Vagina (tissue), 2 donors: ENCODE measurements at regions not wholly inside any gene's neighbourhood (a gene's known extent, or its start where the extent isn't known, plus 50 kb on each side); places are given as distances from the start of the nearest gene placed in this dataset.

Experiments used
- DNase-seq, 2 donors: peaks; one replicate each; pipeline ENCODE4 v3.0.0-alpha.2; 2017; ENCODE audit errors: extremely low spot score in 2 of 2
- H3K27ac ChIP-seq: fragments of 200-600 bp; sonication (generic); one replicate; pipeline ENCODE4 v1.5.1; 2019
- H3K27me3 ChIP-seq: fragments of 200-600 bp; sonication (generic); one replicate; pipeline ENCODE4 v1.5.1; 2019
- H3K36me3 ChIP-seq, 2 donors: fragments of 200-600 bp; sonication (generic); one replicate each; pipeline ENCODE4 v1.5.1; 2017 to 2019
- H3K4me1 ChIP-seq: fragments of 200-600 bp; sonication (generic); one replicate; pipeline ENCODE4 v1.5.1; 2019
- H3K4me3 ChIP-seq, 2 donors: fragments of 200-600 bp; sonication (generic); 1 replicate in 1 of 2; 2 replicates in 1 of 2; pipeline ENCODE4 v1.5.1; 2016 to 2019
- H3K9me3 ChIP-seq: fragments of 200-600 bp; sonication (generic); one replicate; pipeline ENCODE4 v1.5.1; 2019
- CTCF ChIP-seq, 3 experiments: fragments of 450-650 bp in 2 of 3; fragments of 200-600 bp in 1 of 3; sonication (generic) in 1 of 3; IDR thresholded peaks; one replicate each; pipeline ENCODE4 v1.5.1; 2017 to 2019; ENCODE audit warnings: antibody characterized with exemption in 3 of 3, mild to moderate bottlenecking in 2 of 3, moderate library complexity in 2 of 3
- POLR2A ChIP-seq, 2 donors: fragments of 450-650 bp; IDR thresholded peaks; one replicate each; pipeline ENCODE4 v1.6.1; 2017; ENCODE audit warnings: antibody characterized with exemption in 2 of 2, mild to moderate bottlenecking in 2 of 2, moderate library complexity in 2 of 2
- POLR2AphosphoS5 ChIP-seq, 2 donors: sonication (generic); formaldehyde crosslinking; IDR thresholded peaks; one replicate each; pipeline ENCODE4 v1.9.0; 2017; ENCODE audit warnings: antibody characterized with exemption in 2 of 2, mild to moderate bottlenecking in 2 of 2, low read depth in 1 of 2; ENCODE audit not compliant: insufficient read depth in 1 of 2
- intact Hi-C: fragments of 100-400 bp; cut with DNase I; formaldehyde crosslinking; loops from one replicate; pipeline ENCODE4 v1.15.1; 2023

- Histone ChIP-seq H3K27me3 (no peaks in the 10 kb centered on the region), H3K4me3 (no peak overlapping the region), H3K36me3 (no peaks in the 10 kb centered on the region), H3K27ac (no peak overlapping the region), H3K4me1 (peaks cover 10% of the 10 kb centered on the region), H3K9me3 (no peaks in the 10 kb centered on the region)
- no peak for TF ChIP-seq CTCF (IDR thresholded peaks at IDR 0.05)
- TF ChIP-seq POLR2AphosphoS5 (IDR thresholded peaks at IDR 0.05; ENCODE audit: insufficient read depth in 1 of 2, low read depth in 1 of 2) = no peak
- no peak for TF ChIP-seq POLR2A (IDR thresholded peaks at IDR 0.05)
- DNase-seq = no peak
- intact Hi-C loops = no loop called here
Observed at GRCh38 chr7:42429339-42429738, 192.3 kb upstream of the GLI3 start.

GRCh38 chr7:42426163-42426562 lies 189.2 kb upstream of the GLI3 start:
- no peaks in the 10 kb centered on the region for H3K36me3 ChIP-seq
- TF ChIP-seq POLR2AphosphoS5 (IDR thresholded peaks at IDR 0.05; ENCODE audit: insufficient read depth in 1 of 2, low read depth in 1 of 2) (no peak), CTCF (IDR thresholded peaks at IDR 0.05) (no peak), POLR2A (IDR thresholded peaks at IDR 0.05) (no peak)
- DNase-seq = no peak
- peaks cover 10% of the 10 kb centered on the region for H3K4me1 ChIP-seq
- H3K9me3 ChIP-seq = no peaks in the 10 kb centered on the region
- no peak overlapping the region for H3K4me3 ChIP-seq
- H3K27ac ChIP-seq = no peak overlapping the region
- H3K27me3 ChIP-seq = no peaks in the 10 kb centered on the region
- intact Hi-C loops = no loop called here

- H3K27me3 ChIP-seq = no peaks in the 10 kb centered on the region
- no peak for DNase-seq
- TF ChIP-seq POLR2AphosphoS5 (IDR thresholded peaks at IDR 0.05; ENCODE audit: insufficient read depth in 1 of 2, low read depth in 1 of 2) (no peak), CTCF (IDR thresholded peaks at IDR 0.05) (no peak), POLR2A (IDR thresholded peaks at IDR 0.05) (no peak)
- H3K36me3 ChIP-seq = no peaks in the 10 kb centered on the region
- H3K9me3 ChIP-seq = no peaks in the 10 kb centered on the region
- intact Hi-C loops = no loop called here
- H3K27ac ChIP-seq = no peak overlapping the region
- H3K4me1 ChIP-seq = no peaks in the 10 kb centered on the region
- no peak overlapping the region for H3K4me3 ChIP-seq
Observed at GRCh38 chr7:42414941-42415505, 178.0 kb upstream of the GLI3 start.

- TF ChIP-seq POLR2A (IDR thresholded peaks at IDR 0.05) (no peak), POLR2AphosphoS5 (IDR thresholded peaks at IDR 0.05; ENCODE audit: insufficient read depth in 1 of 2, low read depth in 1 of 2) (no peak), CTCF (IDR thresholded peaks at IDR 0.05) (no peak)
- no peaks in the 10 kb centered on the region for H3K4me1 ChIP-seq
- no peak overlapping the region for H3K27ac ChIP-seq
- H3K36me3 ChIP-seq = no peaks in the 10 kb centered on the region
- DNase-seq = no peak
- H3K4me3 ChIP-seq = no peak overlapping the region
- H3K9me3 ChIP-seq = no peaks in the 10 kb centered on the region
- no peaks in the 10 kb centered on the region for H3K27me3 ChIP-seq
- intact Hi-C loops = no loop called here
Observed at GRCh38 chr7:42414028-42414427, 177.0 kb upstream of the GLI3 start.

GRCh38 chr7:42409296-42409695 lies 172.3 kb upstream of the GLI3 start:
- Histone ChIP-seq H3K36me3 (no peaks in the 10 kb centered on the region), H3K27me3 (no peaks in the 10 kb centered on the region), H3K4me3 (no peak overlapping the region), H3K27ac (no peak overlapping the region), H3K4me1 (no peaks in the 10 kb centered on the region), H3K9me3 (no peaks in the 10 kb centered on the region)
- DNase-seq = no peak
- TF ChIP-seq POLR2A (IDR thresholded peaks at IDR 0.05) (no peak), POLR2AphosphoS5 (IDR thresholded peaks at IDR 0.05; ENCODE audit: insufficient read depth in 1 of 2, low read depth in 1 of 2) (no peak), CTCF (IDR thresholded peaks at IDR 0.05) (no peak)
- intact Hi-C loops = no loop called here
